Osteocyte (in vitro differentiated cells): ENCODE measurements at regions not wholly inside any gene's neighbourhood (a gene's known extent, or its start where the extent isn't known, plus 50 kb on each side); places are given as distances from the start of the nearest gene placed in this dataset.

Source experiments
- DNase-seq: peaks from one replicate; pipeline ENCODE4 v3.0.0; 2021; ENCODE audit warnings: mixed read lengths; ENCODE audit not compliant: unreplicated experiment; ENCODE audit errors: extremely low spot score
- H3K27ac Mint-ChIP-seq: one replicate; pipeline ENCODE4 v1.8.0; 2021; ENCODE audit warnings: mild to moderate bottlenecking, mixed read lengths; ENCODE audit not compliant: unreplicated experiment
- H3K27me3 Mint-ChIP-seq: one replicate; pipeline ENCODE4 v1.8.0; 2021; ENCODE audit warnings: mixed read lengths; ENCODE audit not compliant: unreplicated experiment
- H3K36me3 Mint-ChIP-seq: one replicate; pipeline ENCODE4 v1.8.0; 2021; ENCODE audit warnings: mixed read lengths; ENCODE audit not compliant: unreplicated experiment
- H3K4me1 Mint-ChIP-seq: one replicate; pipeline ENCODE4 v1.8.0; 2021; ENCODE audit warnings: mixed read lengths; ENCODE audit not compliant: unreplicated experiment
- H3K4me3 Mint-ChIP-seq: one replicate; pipeline ENCODE4 v1.8.0; 2021; ENCODE audit warnings: mild to moderate bottlenecking, moderate library complexity, mixed read lengths; ENCODE audit not compliant: unreplicated experiment
- H3K9me3 Mint-ChIP-seq: one replicate; pipeline ENCODE4 v1.8.0; 2021; ENCODE audit warnings: mixed read lengths; ENCODE audit not compliant: unreplicated experiment
- TF ChIP-seq, protein P1 (sequence below): fragments of 200-600 bp; sonication (generic); IDR thresholded peaks from 2 replicates; pipeline ENCODE4 v1.5.0; 2021; ENCODE audit warnings: antibody characterized with exemption, mild to moderate bottlenecking, moderate library complexity

DNA sequence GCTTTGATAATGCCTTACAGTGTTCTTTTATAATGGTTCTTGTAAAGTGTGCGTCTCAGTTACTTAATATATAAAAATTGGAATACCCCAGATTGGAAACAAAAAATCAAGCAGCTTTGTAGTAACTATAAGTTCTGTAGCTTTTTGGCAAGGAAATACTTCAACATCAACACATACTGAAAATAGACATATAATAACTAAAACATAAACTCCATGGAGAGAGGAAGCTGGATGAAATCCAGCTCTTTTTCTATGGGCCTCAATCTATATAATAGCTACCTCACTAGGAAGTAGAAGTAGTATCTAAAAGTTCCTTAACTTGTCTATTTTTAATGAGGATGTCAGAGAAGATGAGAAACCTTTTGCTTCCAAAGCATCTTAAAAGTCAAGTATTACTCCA is 313.3 kb upstream of the NFIA start:
- TF ChIP-seq, protein P1, sequence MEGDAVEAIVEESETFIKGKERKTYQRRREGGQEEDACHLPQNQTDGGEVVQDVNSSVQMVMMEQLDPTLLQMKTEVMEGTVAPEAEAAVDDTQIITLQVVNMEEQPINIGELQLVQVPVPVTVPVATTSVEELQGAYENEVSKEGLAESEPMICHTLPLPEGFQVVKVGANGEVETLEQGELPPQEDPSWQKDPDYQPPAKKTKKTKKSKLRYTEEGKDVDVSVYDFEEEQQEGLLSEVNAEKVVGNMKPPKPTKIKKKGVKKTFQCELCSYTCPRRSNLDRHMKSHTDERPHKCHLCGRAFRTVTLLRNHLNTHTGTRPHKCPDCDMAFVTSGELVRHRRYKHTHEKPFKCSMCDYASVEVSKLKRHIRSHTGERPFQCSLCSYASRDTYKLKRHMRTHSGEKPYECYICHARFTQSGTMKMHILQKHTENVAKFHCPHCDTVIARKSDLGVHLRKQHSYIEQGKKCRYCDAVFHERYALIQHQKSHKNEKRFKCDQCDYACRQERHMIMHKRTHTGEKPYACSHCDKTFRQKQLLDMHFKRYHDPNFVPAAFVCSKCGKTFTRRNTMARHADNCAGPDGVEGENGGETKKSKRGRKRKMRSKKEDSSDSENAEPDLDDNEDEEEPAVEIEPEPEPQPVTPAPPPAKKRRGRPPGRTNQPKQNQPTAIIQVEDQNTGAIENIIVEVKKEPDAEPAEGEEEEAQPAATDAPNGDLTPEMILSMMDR: no peak
- no peak overlapping the region for H3K4me3 Mint-ChIP-seq
- H3K9me3 Mint-ChIP-seq: peaks cover 7% of the 10 kb centered on the region

GRCh38 chr1:60765204-60765603 is 317.2 kb upstream of the NFIA start:
- Mint-ChIP-seq H3K27ac (no peak overlapping the region), H3K4me1 (peaks cover 19% of the 10 kb centered on the region), H3K36me3 (no peaks in the 10 kb centered on the region), H3K9me3 (no peaks in the 10 kb centered on the region), H3K4me3 (no peak overlapping the region), H3K27me3 (peaks cover 3% of the 10 kb centered on the region)
- no peak for DNase-seq
- TF ChIP-seq, protein P1: peak; percentile 51

More for the DNA sequence above, 313.3 kb upstream of the NFIA start:
- H3K4me1 Mint-ChIP-seq: no peaks in the 10 kb centered on the region
- no peak for DNase-seq
- H3K27ac Mint-ChIP-seq: no peak overlapping the region
- H3K36me3 Mint-ChIP-seq: no peaks in the 10 kb centered on the region
- H3K27me3 Mint-ChIP-seq: peaks cover 3% of the 10 kb centered on the region

GRCh38 chr1:60764489-60764888 is 317.9 kb upstream of the NFIA start:
- no peak overlapping the region for H3K4me3 Mint-ChIP-seq
- TF ChIP-seq, protein P1: no peak
- DNase-seq: no peak
- peaks cover 19% of the 10 kb centered on the region for H3K4me1 Mint-ChIP-seq
- H3K27ac Mint-ChIP-seq: no peak overlapping the region
- no peaks in the 10 kb centered on the region for H3K36me3 Mint-ChIP-seq
- peaks cover 3% of the 10 kb centered on the region for H3K27me3 Mint-ChIP-seq
- H3K9me3 Mint-ChIP-seq: no peaks in the 10 kb centered on the region

DNA sequence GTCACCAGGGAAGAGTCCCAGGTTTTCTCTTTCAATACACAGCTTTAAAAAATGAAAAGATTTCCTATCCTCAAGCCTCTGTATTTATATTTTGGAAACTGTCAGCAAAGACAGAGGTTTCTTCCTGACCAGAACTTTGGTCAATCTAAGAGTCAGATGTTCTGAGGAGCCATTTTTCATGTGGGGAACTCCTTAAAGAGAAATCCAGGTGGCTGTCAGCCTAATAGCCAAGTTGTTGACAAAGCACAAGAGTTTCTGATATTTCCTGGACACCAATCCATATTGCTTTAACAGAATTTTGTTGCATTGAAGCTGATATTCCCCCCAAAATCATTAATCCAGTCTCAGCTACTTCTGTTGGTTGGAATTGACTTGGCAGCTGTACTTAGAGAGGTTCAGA is 318.6 kb upstream of the NFIA start:
- Mint-ChIP-seq H3K4me3 (no peak overlapping the region), H3K9me3 (no peaks in the 10 kb centered on the region), H3K27me3 (peaks cover 3% of the 10 kb centered on the region), H3K36me3 (no peaks in the 10 kb centered on the region), H3K4me1 (peaks cover 19% of the 10 kb centered on the region), H3K27ac (no peak overlapping the region)
- no peak for DNase-seq
- TF ChIP-seq, protein P1: no peak

DNA sequence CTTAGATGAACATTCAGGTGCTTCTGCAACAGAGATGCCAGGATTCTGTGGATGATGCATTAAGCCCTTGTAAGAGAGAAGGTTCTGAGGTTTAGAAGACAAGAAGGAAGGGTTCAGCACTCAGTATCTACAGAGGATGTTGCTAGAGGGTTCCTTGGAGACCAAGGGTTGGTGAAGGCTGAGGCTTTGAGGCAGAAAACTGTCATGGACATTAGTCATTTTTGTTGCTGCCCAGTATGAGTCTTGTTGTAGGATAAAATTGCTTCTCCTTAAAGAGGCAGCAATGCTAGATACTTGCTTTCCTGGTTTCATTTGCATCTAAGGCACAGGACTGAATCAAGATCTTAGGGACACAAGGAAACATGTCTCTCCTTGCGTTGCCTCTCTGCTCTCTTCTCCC is 319.4 kb upstream of the NFIA start:
- H3K4me3 Mint-ChIP-seq: no peak overlapping the region
- no peaks in the 10 kb centered on the region for H3K9me3 Mint-ChIP-seq
- H3K4me1 Mint-ChIP-seq: peaks cover 19% of the 10 kb centered on the region
- no peaks in the 10 kb centered on the region for H3K27me3 Mint-ChIP-seq
- no peak overlapping the region for H3K27ac Mint-ChIP-seq
- DNase-seq: no peak
- TF ChIP-seq, protein P1: no peak
- H3K36me3 Mint-ChIP-seq: no peaks in the 10 kb centered on the region
